Smooth muscle cell (in vitro differentiated cells): ENCODE measurements at regions not wholly inside any gene's neighbourhood (a gene's known extent, or its start where the extent isn't known, plus 50 kb on each side); places are given as distances from the start of the nearest gene placed in this dataset.

ENCODE experiments used
- DNase-seq: peaks from one replicate; lab custom pipeline; 2025; ENCODE audit not compliant: unreplicated experiment; lab: John Stamatoyannopoulos, UW
- H2AFZ ChIP-seq: fragments of 200-600 bp; sonication (generic); 2 replicates; pipeline ENCODE4 v1.6.0; 2016; ENCODE audit warnings: antibody characterized with exemption, low read depth, mild to moderate bottlenecking
- H3F3A ChIP-seq: fragments of 200-600 bp; sonication (generic); 2 replicates; pipeline ENCODE4 v1.6.0; 2017; ENCODE audit warnings: antibody characterized with exemption, low read depth
- H3K27ac ChIP-seq: fragments of 200-600 bp; sonication (generic); 2 replicates; pipeline ENCODE4 v1.5.1; 2016; ENCODE audit warnings: low read depth, mild to moderate bottlenecking
- H3K27me3 ChIP-seq: fragments of 200-600 bp; sonication (generic); 2 replicates; pipeline ENCODE4 v1.6.1; 2016; ENCODE audit warnings: low read depth, mild to moderate bottlenecking
- H3K36me3 ChIP-seq: fragments of 200-600 bp; sonication (generic); 2 replicates; pipeline ENCODE4 v1.5.1; 2016; ENCODE audit warnings: low read depth
- H3K4me1 ChIP-seq: fragments of 200-600 bp; sonication (generic); 2 replicates; pipeline ENCODE4 v1.5.1; 2016; ENCODE audit warnings: low read depth
- H3K4me2 ChIP-seq: fragments of 200-600 bp; sonication (generic); 2 replicates; pipeline ENCODE4 v1.6.0; 2016; ENCODE audit warnings: mild to moderate bottlenecking
- H3K4me3 ChIP-seq: fragments of 200-600 bp; sonication (generic); 2 replicates; pipeline ENCODE4 v1.5.1; 2016; ENCODE audit warnings: mild to moderate bottlenecking
- H3K79me2 ChIP-seq: fragments of 200-600 bp; sonication (generic); 2 replicates; pipeline ENCODE4 v1.6.0; 2016; ENCODE audit warnings: low read depth, mild to moderate bottlenecking
- H3K9ac ChIP-seq: fragments of 200-600 bp; sonication (generic); 2 replicates; pipeline ENCODE4 v1.6.0; 2016; ENCODE audit warnings: low read depth
- H3K9me3 ChIP-seq: fragments of 200-600 bp; sonication (generic); replicated peaks from 2 replicates; pipeline ENCODE4 v1.5.1; 2016; ENCODE audit warnings: low read depth
- H4K20me1 ChIP-seq: fragments of 200-600 bp; sonication (generic); 2 replicates; pipeline ENCODE4 v1.6.0; 2016; ENCODE audit warnings: low read depth
- WGBS: methylation state at CpG from one replicate; pipeline ENCODE4 v1.1.7; 2016; ENCODE audit warnings: low lambda C conversion rate; 5-methylcytosine and 5-hydroxymethylcytosine counted together
- TF ChIP-seq, protein P1 (sequence below): fragments of 200-600 bp; sonication (generic); IDR thresholded peaks from 2 replicates; pipeline ENCODE4 v1.5.1; 2017; ENCODE audit warnings: borderline replicate concordance, mild to moderate bottlenecking, antibody characterized with exemption; ENCODE audit not compliant: insufficient read depth, poor library complexity, severe bottlenecking

DNA sequence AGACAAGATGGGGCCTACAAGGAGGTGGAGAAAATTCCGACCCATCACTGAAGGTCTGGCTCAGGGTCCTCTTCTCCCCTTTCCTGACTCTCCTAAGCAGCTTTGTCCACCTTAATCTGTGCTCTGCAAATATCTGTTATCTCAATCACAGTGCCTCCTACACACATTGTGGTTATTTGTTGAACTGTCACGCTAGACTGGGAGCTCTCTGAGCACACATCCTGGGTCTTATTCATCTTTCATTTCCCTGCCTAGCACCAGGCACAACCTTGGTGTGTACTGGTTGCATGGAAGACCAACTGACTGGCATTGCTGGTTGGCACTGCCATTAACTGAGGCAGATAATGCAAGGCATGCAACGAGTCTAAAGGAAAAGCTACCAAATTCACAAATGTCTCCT lies 122.9 kb upstream of the ST6GAL2 start:
- Histone ChIP-seq H3K36me3 (no peaks in the 10 kb centered on the region), H3K4me1 (no peaks in the 10 kb centered on the region), H4K20me1 (no peaks in the 10 kb centered on the region), H3K4me3 (no peak overlapping the region), H3K4me2 (no peak overlapping the region), H3K27me3 (no peaks in the 10 kb centered on the region), H2AFZ (no peak overlapping the region), H3K79me2 (no peaks in the 10 kb centered on the region), H3K27ac (no peak overlapping the region), H3K9ac (no peak overlapping the region), H3F3A (no peaks in the 10 kb centered on the region), H3K9me3 (no peaks in the 10 kb centered on the region)
- 80% methylated on average over 3 of the region's 3 CpGs for WGBS
- TF ChIP-seq, protein P1, sequence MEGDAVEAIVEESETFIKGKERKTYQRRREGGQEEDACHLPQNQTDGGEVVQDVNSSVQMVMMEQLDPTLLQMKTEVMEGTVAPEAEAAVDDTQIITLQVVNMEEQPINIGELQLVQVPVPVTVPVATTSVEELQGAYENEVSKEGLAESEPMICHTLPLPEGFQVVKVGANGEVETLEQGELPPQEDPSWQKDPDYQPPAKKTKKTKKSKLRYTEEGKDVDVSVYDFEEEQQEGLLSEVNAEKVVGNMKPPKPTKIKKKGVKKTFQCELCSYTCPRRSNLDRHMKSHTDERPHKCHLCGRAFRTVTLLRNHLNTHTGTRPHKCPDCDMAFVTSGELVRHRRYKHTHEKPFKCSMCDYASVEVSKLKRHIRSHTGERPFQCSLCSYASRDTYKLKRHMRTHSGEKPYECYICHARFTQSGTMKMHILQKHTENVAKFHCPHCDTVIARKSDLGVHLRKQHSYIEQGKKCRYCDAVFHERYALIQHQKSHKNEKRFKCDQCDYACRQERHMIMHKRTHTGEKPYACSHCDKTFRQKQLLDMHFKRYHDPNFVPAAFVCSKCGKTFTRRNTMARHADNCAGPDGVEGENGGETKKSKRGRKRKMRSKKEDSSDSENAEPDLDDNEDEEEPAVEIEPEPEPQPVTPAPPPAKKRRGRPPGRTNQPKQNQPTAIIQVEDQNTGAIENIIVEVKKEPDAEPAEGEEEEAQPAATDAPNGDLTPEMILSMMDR = no peak
- no peak for DNase-seq

DNA sequence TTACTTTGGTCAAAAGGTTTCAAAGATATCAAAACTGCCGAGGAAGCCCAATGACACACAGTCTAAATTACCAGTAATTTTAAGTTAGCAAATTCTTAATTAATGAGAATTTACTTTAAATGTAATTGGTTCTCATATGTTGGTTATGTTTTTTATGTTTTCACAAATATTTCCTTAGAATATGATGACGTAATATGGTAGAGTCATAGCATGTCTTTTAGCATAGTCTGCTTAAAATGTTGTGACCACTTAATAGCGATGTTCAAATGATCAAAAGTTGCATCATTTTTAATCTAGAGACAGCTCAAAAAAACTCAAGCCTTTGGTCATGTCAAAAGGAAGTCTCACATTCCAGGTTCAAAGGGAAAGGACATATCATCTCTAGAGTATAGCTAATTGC lies 123.3 kb upstream of the ST6GAL2 start:
- Histone ChIP-seq H3K4me1 (no peaks in the 10 kb centered on the region), H3K27me3 (no peaks in the 10 kb centered on the region), H2AFZ (no peak overlapping the region), H3K36me3 (no peaks in the 10 kb centered on the region), H3K9me3 (no peaks in the 10 kb centered on the region), H4K20me1 (no peaks in the 10 kb centered on the region), H3K79me2 (no peaks in the 10 kb centered on the region), H3K27ac (no peak overlapping the region), H3F3A (no peaks in the 10 kb centered on the region), H3K4me3 (no peak overlapping the region), H3K4me2 (no peak overlapping the region), H3K9ac (no peak overlapping the region)
- whole genome bisulfite sequencing = 88% methylated on average over 3 of the region's 3 CpGs
- TF ChIP-seq, protein P1 = no peak
- no peak for DNase-seq

DNA sequence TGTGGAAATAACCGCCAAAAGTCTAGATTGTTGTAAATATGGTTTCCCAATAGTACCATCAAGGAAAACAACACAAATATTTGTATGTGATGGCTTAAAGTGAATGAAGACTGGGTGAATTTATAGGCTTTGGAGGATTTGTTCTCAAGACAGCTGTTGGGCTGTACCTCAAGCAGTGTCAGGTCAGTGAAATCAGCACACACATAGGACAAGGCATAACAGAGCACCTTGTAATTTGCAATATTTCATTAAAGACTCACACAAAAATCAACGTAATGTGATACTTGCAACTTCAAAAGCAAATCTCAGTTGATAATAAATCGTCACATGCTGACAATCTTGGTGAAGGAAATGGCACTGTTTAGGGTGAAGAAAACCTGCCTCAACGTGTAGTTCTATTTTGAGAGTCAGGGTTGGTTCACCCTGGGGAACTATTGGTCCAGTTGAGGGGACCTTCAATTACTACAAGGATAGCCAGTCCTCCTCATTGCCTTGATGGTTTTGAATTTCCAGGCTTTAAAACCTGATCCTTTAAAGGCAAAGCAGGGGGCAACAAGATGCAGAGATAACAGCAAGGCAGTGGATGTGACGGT lies 126.8 kb upstream of the ST6GAL2 start:
- H3F3A ChIP-seq = no peaks in the 10 kb centered on the region

More for the DNA sequence above, 126.8 kb upstream of the ST6GAL2 start:
- no peak overlapping the region for H2AFZ ChIP-seq
- no peaks in the 10 kb centered on the region for H3K9me3 ChIP-seq
- H3K4me3 ChIP-seq = no peak overlapping the region
- H3K36me3 ChIP-seq = no peaks in the 10 kb centered on the region
- no peak overlapping the region for H3K27ac ChIP-seq
- no peaks in the 10 kb centered on the region for H4K20me1 ChIP-seq
- WGBS = 88% methylated on average over 5 of the region's 5 CpGs
- no peaks in the 10 kb centered on the region for H3K79me2 ChIP-seq
- TF ChIP-seq, protein P1 = no peak
- no peak overlapping the region for H3K4me2 ChIP-seq
- no peak overlapping the region for H3K9ac ChIP-seq
- DNase-seq = no peak
- no peaks in the 10 kb centered on the region for H3K27me3 ChIP-seq
- H3K4me1 ChIP-seq = no peaks in the 10 kb centered on the region
